Calu3 (cell line): ENCODE measurements at regions not wholly inside any gene's neighbourhood (a gene's known extent, or its start where the extent isn't known, plus 50 kb on each side); places are given as distances from the start of the nearest gene placed in this dataset.

Source experiments
- BruUV-seq: library from RNA; stranded (reverse); fragments of 400-500 nt; replicated peaks from 2 replicates; lab custom pipeline; 2021; lab: Mats Ljungman, UMichigan
- CTCF ChIA-PET: fragments of 300-600 bp; sonication (Branson Sonifier 250); formaldehyde crosslinking; loops from one replicate; lab custom pipeline; 2022; ENCODE audit warnings: antibody characterized with exemption; lab: Charles Lee
- DNase-seq: peaks from one replicate; pipeline ENCODE4 v3.0.0; 2022
- H3K27ac Mint-ChIP-seq: one replicate; pipeline ENCODE4 v1.8.0; 2022; ENCODE audit warnings: mixed read lengths; ENCODE audit not compliant: unreplicated experiment
- H3K27me3 Mint-ChIP-seq: one replicate; pipeline ENCODE4 v1.8.0; 2022; ENCODE audit warnings: mixed read lengths; ENCODE audit not compliant: unreplicated experiment
- H3K36me3 Mint-ChIP-seq: one replicate; pipeline ENCODE4 v1.8.0; 2022; ENCODE audit warnings: mild to moderate bottlenecking, moderate library complexity, mixed read lengths; ENCODE audit not compliant: insufficient read depth, unreplicated experiment
- H3K4me1 Mint-ChIP-seq: one replicate; pipeline ENCODE4 v1.8.0; 2022; ENCODE audit warnings: mild to moderate bottlenecking, low read depth, mixed read lengths; ENCODE audit not compliant: unreplicated experiment
- H3K4me3 Mint-ChIP-seq: one replicate; pipeline ENCODE4 v1.8.0; 2022; ENCODE audit warnings: mild to moderate bottlenecking, low read depth, moderate library complexity, mixed read lengths; ENCODE audit not compliant: unreplicated experiment
- H3K9me3 Mint-ChIP-seq: one replicate; pipeline ENCODE4 v1.8.0; 2022; ENCODE audit warnings: low read depth, mixed read lengths; ENCODE audit not compliant: unreplicated experiment
- intact Hi-C: fragments of 100-400 bp; cut with micrococcal nuclease; formaldehyde crosslinking; loops from one replicate; pipeline ENCODE4 v1.10.0; 2022; ENCODE audit not compliant: unreplicated experiment
- TF ChIP-seq, protein P1 (sequence below): fragments of 200-600 bp; IDR thresholded peaks from one replicate; pipeline ENCODE4 v1.8.0; 2022; ENCODE audit warnings: antibody characterized with exemption; ENCODE audit not compliant: unreplicated experiment

GRCh38 chr3:28012830-28013229 is 228.6 kb upstream of the CMC1 start:
- Mint-ChIP-seq H3K27ac (no peak overlapping the region), H3K4me3 (no peak overlapping the region), H3K4me1 (no peaks in the 10 kb centered on the region), H3K27me3 (no peaks in the 10 kb centered on the region), H3K36me3 (no peaks in the 10 kb centered on the region), H3K9me3 (no peaks in the 10 kb centered on the region)
- TF ChIP-seq, protein P1, sequence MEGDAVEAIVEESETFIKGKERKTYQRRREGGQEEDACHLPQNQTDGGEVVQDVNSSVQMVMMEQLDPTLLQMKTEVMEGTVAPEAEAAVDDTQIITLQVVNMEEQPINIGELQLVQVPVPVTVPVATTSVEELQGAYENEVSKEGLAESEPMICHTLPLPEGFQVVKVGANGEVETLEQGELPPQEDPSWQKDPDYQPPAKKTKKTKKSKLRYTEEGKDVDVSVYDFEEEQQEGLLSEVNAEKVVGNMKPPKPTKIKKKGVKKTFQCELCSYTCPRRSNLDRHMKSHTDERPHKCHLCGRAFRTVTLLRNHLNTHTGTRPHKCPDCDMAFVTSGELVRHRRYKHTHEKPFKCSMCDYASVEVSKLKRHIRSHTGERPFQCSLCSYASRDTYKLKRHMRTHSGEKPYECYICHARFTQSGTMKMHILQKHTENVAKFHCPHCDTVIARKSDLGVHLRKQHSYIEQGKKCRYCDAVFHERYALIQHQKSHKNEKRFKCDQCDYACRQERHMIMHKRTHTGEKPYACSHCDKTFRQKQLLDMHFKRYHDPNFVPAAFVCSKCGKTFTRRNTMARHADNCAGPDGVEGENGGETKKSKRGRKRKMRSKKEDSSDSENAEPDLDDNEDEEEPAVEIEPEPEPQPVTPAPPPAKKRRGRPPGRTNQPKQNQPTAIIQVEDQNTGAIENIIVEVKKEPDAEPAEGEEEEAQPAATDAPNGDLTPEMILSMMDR: no peak
- CTCF ChIA-PET: no interaction called here
- intact Hi-C loops: no loop called here
- no peak for DNase-seq
- no TSS peak for BruUV-seq

DNA sequence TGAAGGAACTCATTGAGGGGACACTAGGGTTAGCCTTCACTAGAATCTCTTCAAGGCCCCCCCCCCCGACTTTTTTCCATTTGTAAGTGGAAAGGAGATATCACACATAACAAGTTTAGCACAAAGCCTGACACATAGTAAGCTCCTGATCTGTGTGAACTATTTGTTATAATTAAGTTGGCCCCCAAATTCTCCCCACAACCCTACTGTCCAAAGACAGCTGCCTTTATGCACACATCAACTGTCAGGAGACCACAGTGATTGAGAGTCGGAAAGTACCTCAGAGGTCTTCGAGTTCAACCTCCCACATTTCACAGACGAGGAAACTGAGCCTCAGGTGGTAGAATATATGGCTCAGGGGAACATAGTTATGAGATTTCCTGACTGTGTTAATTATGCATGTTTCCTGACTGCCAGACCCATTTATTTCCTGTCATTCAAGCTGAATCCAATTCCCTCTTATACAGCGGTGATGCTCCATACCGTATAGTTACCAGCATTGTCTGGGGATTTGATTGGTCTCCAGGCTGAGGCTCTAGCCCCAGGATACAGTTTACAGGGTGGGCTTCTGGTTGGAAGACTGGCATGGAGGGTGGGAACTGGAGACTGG is 227.4 kb upstream of the CMC1 start:
- no peak for DNase-seq
- no peaks in the 10 kb centered on the region for H3K9me3 Mint-ChIP-seq
- H3K36me3 Mint-ChIP-seq: no peaks in the 10 kb centered on the region
- H3K4me1 Mint-ChIP-seq: no peaks in the 10 kb centered on the region
- H3K27ac Mint-ChIP-seq: no peak overlapping the region
- H3K27me3 Mint-ChIP-seq: no peaks in the 10 kb centered on the region
- no TSS peak for BruUV-seq
- H3K4me3 Mint-ChIP-seq: no peak overlapping the region
- CTCF ChIA-PET: no interaction called here
- intact Hi-C loops: no loop called here
- TF ChIP-seq, protein P1: no peak

- no peak for DNase-seq
- BruUV-seq: no TSS peak
- H3K4me1 Mint-ChIP-seq: peaks cover 14% of the 10 kb centered on the region
- CTCF ChIA-PET: no interaction called here
- H3K9me3 Mint-ChIP-seq: peaks cover 4% of the 10 kb centered on the region
- H3K36me3 Mint-ChIP-seq: no peaks in the 10 kb centered on the region
- no peak overlapping the region for H3K27ac Mint-ChIP-seq
- no peaks in the 10 kb centered on the region for H3K27me3 Mint-ChIP-seq
- H3K4me3 Mint-ChIP-seq: no peak overlapping the region
- intact Hi-C loops: no loop called here
- TF ChIP-seq, protein P1: no peak
Observed at GRCh38 chr3:28018925-28019718, 222.3 kb upstream of the CMC1 start.

DNA sequence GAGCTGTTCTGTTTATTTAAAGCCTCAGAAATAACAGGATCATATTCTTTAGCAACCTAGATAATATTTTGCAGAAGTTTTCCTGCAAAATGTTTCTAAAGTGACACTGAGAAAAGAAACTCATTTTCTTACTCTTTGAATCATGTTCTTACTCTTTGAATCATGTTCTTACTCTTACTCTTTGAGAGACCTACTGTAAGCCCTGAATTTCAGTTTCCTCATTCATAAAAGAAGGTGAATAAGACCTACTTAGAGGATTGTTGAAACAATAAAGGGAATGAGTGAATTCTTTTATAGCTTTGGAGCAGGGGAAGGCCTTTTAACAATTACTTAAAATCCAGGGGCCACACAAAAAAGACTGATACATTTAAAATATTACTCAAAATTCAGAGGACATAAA is 221.7 kb upstream of the CMC1 start:
- TF ChIP-seq, protein P1: no peak
- peaks cover 4% of the 10 kb centered on the region for H3K9me3 Mint-ChIP-seq
- H3K4me1 Mint-ChIP-seq: peaks cover 14% of the 10 kb centered on the region
- no TSS peak for BruUV-seq
- no peaks in the 10 kb centered on the region for H3K36me3 Mint-ChIP-seq
- no peaks in the 10 kb centered on the region for H3K27me3 Mint-ChIP-seq
- H3K4me3 Mint-ChIP-seq: no peak overlapping the region
- intact Hi-C loops: no loop called here
- no peak overlapping the region for H3K27ac Mint-ChIP-seq
- no peak for DNase-seq
- CTCF ChIA-PET: no interaction called here
